Mucosa of gallbladder (tissue), 1 donor: ENCODE measurements at regions not wholly inside any gene's neighbourhood (a gene's known extent, or its start where the extent isn't known, plus 50 kb on each side); places are given as distances from the start of the nearest gene placed in this dataset.
"Not testable (repeated sequence)": the region's sequence is repeated elsewhere in the genome, so short reads cannot be mapped to it uniquely, and the experiment has no call there.

Source experiments
- DNase-seq: peaks from one replicate; pipeline ENCODE4 v3.0.0-alpha.2; 2020; ENCODE audit warnings: low spot score
- donor health status: DM: no; HTN: no; CAD: no.

DNA sequence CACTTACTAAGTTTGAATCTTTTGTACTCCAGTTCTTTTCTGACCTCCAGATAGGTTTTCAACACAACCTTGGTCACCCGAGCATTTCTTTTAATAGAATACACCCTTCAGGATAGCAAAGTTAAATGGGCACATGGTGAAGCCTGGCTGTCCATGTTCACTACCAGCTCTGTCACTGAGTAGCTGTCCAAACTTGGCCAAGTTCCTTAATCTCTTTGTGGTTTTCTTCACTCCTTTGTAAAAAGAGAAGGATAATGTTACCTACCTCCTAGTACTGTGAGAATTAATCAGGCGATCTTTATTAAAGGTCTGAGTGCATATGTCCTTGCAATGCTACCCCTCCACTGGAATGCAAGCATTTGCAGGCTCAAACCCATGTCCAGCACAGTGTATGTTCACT is 128.1 kb upstream of the PTPRZ1 start:
- no peak for DNase-seq

DNA sequence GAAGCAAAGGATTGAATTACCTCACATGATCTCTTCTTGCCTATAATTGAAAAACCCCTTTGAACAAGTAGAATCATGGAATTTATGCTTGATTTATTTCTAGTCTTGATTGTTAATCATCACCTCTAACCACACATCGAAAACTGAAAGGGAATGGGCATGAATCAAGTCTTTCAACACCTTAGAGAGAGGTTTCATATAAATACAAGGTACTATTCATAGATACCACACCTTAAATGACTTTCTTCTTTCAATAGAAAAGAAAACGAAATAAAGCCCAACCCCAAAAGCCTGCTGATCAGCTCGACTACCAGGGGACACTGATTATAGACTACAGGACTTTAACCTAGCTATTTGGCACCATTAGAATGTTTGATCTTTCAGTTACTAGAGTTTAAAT is 128.6 kb upstream of the PTPRZ1 start:
- DNase-seq: no peak

DNA sequence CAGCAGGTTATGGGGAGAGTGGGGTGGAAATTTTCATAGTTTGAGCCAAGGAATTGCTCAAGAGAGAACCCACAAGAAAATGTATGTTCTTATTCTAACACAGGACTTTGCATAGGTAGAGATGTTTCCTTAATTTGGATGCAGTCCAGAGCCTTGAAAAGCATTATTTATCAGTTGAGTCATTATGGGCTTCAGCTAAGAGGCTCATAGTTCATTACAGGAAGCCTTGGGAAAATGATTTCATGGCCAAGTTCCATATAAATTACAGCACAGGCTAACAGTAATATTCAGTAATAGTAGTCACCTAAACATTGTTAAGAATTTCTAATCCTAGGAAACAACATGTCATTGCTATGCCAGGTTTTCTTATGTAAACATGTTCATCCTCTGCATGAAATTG is 131.1 kb upstream of the PTPRZ1 start:
- no peak for DNase-seq

DNA sequence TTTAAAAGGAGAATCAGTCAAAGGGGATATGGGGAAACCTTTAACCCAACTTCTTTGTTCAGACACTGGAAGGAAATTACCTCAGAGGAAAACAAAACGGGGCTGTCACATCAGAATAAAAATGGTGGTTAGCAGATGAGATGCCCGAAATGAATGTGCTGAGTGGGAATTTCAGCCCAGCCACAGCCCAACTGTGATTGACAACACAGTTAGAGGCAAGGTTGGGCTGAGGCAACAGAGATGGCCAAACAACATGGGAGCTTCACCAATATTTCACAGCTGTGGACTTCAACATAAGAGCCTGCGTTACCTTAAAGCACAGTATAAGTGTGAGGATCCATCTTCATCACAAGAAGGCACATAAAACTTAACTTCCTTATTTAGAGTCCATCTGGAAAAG is 133.5 kb upstream of the PTPRZ1 start:
- no peak for DNase-seq

DNA sequence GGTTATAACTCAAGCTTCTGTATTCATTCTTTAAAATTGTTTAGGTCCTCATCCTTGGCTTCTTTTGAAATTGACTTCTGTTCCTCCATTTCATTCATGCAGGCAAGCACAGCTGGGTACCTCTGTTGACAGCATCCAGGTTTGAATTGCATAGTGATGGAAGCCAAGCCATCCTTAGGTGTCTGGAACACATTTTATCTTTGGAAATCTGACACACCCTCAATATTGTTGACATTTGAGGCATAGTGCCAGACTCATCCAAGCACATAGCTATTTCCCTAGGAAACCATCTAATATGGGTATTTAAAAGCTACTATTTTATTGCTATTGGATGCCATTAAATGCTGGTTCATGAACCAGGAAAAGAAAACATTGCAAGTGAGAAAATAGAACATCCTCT is 142.1 kb upstream of the PTPRZ1 start:
- DNase-seq: no peak

DNA sequence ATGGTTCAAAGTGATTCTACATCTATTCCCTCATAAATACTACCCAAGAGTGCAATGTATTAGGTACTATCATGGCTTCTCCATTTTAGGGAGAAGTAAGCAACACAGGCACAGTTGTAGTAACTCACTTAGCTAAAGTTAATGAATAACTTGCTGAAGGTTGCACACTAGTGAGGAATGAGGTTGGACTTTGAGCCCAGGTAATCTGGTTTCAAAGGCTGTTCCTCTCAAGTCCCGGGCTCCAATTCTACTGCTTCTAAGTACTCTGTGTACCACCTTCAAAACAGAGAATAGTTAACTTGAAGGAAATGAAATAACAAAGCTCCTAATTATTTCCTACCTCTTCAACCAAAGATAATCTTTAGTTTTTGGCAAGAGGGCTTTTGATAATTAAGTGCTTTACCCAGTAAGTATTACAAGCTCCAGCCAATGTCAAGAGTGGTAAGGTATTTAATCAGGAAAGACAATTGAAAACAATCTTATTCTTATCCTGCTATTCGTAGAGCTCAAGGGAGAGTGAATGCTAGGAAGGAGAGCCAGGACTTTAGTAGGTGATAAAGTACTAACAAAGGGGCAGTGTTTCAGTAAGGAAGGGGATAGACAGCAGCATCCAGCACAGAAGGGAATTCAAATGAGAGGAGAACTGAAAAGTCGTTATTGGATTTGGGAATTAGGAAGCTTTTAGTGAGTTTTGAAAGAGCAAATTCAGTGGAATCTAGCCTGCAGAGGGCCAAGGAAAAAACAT is 158.2 kb upstream of the PTPRZ1 start:
- peak; percentile 62 for DNase-seq

DNA sequence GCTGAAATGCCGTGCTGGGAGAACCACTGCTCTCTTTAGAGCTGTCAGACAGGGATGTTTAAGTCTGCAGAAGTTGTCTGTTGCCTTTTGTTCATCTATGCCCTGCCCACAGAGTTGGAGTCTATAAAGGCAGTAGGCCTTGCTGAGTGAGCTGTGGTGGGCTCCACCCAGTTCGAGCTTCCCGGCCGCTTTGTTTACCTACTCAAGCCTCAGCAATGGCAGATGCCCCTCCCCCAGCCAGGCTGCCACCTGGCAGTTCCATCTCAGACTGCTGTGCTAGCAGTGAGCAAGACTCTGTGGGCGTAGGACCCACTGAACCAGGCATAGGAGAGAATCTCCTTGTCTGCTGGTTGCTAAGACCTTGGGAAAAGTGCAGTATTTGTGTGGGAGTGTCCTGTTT is 160.0 kb upstream of the PTPRZ1 start:
- DNase-seq: peak; percentile 18

DNA sequence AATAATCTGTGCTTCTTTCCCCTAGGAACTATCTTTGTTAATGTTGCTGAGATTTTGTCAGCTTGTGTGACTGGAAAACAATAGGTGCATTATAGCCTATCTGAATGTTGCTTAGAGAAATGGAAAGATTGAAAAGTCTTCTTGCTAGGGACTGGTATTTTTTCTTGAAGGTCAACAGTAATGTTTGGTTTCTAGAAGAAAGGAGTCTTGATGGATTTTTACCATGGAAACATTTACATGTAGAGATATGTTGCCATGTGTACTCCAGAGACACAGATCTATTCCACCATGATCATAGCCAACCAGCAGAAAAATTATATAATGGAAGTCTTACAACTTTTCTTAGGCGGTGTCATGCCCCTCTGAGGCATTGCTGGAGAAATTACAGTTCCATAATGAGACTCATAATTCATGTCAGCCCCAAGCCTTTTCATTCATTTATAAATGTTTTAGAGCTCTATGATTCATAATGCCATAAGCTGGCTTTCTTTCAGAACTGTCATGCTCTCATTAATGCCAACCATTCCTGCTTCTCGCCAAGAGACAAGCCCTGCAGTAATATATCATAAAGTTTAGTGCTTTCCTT is 175.1 kb upstream of the PTPRZ1 start:
- DNase-seq: no peak

DNA sequence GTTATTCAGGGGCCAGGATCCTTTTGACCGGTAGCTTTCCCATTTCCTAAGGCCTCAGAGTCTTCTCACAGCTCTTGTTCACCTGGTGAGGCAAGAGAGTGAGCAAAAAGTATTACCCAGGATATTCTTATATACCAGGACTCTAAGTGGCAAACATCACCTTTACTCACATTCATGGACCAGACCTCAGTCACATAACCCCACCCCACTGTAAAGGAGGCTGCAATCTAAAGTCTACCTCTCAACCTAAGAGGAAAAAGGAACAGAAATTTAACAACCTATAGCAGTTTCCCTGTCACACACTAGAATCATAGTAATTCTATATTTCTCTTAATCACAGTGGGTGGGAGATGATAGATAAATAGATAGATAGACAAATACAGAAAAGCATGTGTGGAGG is 176.0 kb upstream of the PTPRZ1 start:
- DNase-seq: no peak

DNA sequence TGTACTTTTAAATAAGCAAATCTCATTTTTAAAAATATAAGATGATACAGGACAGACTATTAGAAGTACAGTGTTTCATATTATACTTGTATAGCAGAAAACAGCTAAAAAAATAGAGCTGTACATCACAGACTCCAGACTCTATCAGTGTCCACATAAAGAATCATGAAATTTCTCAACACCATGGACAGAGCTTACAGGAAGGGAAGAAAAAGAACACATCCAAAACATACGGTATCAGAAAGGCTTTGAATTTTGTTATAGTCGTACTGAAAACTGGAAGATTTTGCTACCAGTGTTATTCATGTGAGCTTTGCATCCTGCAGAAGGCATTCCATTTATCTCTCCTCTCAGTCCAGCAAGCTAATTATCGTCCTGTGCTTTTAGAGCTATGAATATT is 183.2 kb upstream of the PTPRZ1 start:
- no peak for DNase-seq

DNA sequence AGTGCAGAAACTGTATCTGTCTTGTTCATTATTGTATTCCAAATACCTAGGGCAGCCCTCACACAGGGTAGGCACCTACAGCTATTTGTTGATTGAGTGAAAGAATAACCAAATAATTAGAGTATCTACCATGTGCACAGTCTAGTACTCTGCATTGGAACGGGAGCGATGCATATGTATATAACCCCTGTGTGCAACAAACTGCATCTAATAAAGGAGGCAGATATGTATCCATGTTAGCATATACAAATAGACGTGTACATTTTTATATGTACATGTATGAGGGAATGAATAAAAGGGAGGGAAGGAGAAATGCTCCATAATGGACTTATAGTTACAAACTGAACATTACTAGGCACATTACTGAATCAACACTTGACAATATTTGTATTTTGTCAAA is 191.3 kb upstream of the PTPRZ1 start:
- DNase-seq: no peak

DNA sequence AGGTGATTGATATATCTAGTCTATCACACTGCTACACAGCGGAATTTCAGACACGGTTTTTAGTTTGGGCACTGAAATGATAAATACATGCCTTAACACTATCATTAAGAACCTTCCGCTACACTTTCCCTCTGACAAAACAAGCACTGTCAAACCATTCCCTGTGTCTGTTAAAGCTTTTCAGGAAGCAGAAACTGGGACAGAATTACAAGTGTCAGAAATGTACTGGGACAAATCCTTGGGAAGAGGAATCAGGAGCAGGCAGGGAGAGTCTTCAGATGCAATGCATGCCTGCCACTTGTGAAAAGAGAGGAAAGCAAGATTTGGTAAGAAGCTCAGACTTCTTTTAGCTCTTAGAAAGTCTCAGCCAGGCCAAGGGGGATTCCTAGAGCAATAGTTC is 196.8 kb upstream of the PTPRZ1 start:
- DNase-seq: no peak

DNA sequence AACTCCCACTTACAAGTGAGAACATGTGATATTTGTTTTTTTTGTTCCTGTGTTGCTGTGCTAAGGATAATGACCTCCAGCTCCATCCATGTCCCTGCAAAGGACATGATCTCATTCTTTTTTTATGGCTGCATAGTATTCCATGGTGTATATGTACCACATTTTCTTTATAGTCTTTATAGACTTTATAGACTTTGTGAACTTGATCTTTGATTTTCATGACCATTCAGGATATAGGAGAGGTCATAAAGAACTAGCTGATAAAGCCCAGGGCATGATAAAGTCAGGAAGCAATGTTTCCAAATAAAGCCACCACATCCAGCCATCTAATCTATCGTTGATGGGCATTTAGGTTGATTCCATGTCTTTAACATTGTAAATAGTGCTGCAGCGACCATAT is 198.5 kb upstream of the PTPRZ1 start:
- DNase-seq: not testable (repeated sequence)

DNA sequence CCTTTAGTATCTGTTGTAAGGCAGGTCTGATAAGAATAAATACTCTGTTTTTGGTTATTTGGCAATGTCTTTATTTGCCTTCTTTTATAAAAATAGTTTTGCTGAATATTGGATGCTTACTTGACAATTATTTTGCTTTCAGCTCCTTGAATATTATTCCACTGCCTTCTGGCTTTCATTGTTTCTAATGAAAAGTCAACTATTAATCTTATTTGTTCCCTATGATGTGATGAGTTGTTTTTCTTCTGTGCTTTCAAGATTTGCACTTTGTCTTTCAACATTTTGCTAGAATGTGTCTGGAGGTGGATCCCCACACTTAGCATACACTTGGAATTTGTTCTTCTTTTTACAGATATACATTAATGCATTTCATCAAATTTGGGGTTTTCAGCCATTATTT is 203.8 kb upstream of the PTPRZ1 start:
- DNase-seq: no peak

DNA sequence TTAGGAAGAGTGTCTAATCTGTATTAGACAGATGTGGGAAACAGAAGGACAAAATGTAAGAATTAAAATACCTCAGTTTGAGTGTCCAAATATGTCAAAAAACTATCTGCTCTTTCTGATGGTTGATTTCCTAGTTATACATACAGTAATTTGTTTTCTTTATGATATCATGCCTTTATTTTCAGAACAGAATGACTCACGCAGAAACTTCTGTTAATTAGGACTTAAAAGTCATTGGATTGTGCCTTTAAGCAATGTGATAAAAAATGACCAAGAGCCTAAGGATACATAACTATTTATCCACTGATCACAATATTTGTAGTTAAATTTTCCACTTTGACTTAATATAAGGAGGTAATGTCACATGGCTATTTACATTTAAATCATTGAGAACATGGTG is 206.7 kb upstream of the PTPRZ1 start:
- DNase-seq: no peak

DNA sequence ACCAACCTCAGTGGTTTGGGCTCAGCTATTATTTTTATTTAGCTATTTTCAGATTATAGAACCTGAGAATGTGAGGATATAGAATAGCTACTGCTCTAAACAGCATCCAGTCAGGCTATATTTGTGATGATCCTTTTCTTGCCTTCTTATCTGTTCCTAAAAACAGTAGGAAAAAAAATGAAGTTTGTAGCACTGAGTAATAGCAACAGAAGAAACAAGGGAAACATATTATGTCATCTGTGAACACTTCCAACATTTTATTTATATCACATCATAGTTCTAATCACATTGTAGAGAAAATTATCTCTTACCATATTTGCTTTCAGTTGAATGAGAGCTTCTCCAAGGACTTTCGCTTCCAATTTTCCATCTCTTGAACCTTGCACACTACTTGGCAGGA is 229.6 kb upstream of the PTPRZ1 start:
- DNase-seq: no peak

DNA sequence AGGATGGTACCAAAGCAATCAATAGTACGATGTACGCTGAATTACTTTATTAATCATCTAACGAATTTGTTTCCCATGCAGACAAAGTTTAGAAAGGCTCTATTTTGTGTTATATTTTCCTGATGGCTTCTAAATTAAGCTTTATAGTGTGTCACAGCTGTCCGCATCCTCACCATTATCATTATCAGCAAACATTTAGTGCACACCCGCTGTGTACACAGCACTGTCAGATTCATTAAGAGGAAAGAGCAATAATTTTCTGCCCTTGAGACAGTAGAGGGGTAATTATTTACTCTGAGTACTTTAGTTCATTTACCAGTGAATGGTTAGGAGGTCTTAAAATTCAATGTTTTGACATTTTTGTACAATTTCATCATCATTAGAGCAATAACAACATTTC is 233.3 kb upstream of the PTPRZ1 start:
- DNase-seq: no peak

DNA sequence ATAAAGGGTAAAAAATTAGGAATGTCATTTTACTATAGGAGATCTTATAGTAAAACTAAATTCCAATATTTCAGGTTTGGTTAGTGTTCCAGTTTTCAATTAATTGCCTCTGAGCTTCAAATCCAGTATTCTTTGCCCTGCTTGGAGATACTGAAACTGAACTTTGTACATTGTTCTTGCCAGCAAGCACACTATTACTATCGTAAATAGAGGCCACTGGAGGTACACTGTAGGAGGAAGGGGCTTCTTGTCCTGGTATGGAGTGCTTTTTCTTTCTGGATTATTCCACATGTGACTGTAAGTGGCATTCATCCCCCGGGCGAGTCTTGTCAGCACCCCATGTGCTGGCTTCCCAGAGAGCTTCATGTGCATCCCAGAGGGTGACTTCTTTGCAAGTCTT is 234.7 kb upstream of the PTPRZ1 start:
- no peak for DNase-seq

DNA sequence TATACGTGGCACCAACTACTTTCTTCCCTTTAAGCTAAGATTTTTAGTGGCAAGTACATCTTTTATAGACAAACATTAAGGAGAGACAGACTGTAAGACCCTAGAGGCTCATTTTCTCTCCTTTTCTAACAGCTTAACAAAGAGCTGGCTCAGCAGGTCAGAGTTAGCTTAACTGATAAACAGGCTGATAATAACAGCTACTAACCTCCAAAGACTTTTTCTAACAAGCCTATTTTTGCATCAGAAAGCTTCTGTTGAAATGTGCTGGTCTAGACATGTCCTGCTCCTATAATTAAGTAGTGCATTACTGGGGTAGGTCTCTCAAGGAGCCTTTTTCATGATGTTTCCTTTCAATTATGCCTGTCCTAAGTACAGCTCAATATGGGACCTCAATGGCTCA is 238.2 kb upstream of the FAM3C start:
- no peak for DNase-seq

DNA sequence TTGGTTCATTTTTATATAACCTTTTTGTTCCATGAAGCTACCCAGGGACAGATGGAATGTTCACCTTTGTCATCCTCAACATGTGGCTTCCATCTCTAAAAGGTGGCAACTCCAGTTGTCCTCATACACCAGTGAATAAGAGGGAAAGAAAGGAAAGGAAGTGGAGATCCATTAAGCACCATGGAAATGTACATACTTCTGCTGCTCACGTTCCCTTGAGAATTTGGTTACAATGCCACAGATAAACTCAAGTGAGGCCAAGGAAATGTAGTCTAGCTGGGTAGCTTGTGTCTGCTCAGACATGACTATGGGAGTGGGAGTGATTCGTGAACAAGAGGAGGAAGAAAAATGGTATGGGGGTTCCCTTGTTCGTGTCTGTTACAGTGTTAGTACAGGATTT is 237.1 kb upstream of the FAM3C start:
- DNase-seq: no peak

DNA sequence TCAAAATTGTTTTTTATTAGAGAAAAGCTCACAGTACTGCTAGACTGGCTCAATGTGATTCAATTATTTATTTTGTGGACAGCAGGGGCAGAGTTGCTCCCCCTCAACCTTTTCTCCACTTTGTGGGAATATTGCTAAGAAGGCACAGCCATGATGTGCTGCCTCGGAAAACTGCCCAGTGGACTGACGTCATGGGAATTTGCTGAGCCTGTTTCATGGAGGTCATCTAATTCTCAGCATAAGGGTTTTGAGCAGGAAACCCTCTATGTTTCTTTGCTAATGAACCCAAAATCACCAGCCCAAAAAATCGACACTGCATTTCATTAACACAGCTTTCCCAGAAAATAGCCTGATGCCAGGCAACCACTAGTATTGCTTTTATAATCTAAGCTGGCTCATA is 228.8 kb upstream of the FAM3C start:
- DNase-seq: no peak

DNA sequence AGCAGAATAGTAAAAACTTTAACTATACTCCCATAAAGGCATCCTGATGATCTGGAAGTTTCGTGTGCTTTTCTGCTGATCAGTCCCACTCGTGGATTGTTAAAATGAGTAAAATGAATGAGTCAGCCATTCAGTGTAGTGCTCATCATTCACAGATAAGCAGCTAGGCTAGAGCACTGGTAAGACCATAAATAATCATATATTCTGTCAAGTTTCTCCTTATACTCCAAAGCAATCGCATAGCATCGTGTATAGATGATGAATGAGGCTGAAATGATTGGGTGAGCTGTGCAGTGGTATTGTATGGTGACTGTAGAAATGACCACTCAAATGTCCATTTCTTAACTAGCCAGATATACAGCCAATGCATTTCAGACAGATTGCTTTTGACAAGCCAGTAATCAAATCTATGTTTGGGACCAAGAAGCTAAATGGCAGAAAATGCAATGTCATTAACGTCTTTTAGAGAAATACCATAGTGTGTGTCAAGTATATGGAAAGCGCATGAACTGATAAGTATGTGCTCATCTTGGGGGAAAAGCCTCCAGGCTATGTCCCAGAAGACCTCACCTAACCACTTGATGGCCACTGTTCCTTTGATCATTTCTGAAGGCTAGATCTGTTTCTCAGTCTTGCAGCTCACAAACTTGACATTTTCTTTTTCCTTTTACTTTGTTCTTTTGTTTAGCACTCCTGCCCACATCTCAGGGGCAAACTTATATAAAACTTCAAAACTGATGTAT is 227.2 kb upstream of the FAM3C start:
- no peak for DNase-seq

DNA sequence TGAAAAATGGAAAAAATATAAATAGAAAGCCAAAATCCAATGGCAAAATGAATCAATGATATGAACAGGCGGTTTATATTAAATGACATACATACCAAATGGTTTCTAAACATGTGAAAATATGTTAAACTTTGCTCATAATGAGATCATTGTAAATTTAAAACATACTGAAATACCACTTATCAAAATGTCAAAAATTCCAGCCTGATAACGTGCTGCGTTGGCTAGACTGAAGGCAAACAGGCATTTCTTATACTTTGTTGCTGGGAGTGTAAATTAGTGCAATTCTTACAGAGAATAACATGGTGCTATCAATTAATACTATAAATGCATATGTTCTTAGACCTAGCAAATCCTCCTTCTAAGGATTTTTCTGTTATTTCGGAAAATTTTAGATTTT is 225.8 kb upstream of the FAM3C start:
- no peak for DNase-seq
